HG03342 (cell line): ENCODE measurements at regions not wholly inside any gene's neighbourhood (a gene's known extent, or its start where the extent isn't known, plus 50 kb on each side); places are given as distances from the start of the nearest gene placed in this dataset.

Experiments
- ATAC-seq: cut with Tn5 transposase; IDR thresholded peaks from one replicate; pipeline ENCODE4 v1.9.1; 2021; ENCODE audit warnings: mild to moderate bottlenecking, moderate library complexity; ENCODE audit not compliant: unreplicated experiment

GRCh38 chr7:19235680-19236079, 90.5 kb upstream of the FERD3L start:
- ATAC-seq = no peak

GRCh38 chr7:19224951-19225350, 79.7 kb upstream of the FERD3L start:
- no peak for ATAC-seq

GRCh38 chr7:19215412-19215811, 70.2 kb upstream of the FERD3L start:
- no peak for ATAC-seq

GRCh38 chr7:19213746-19214145, 68.5 kb upstream of the FERD3L start:
- ATAC-seq = no peak

GRCh38 chr7:19210893-19211413, 65.7 kb upstream of the FERD3L start:
- ATAC-seq = no peak

GRCh38 chr7:19209166-19209696, 64.0 kb upstream of the FERD3L start:
- ATAC-seq = no peak

GRCh38 chr7:19206721-19207120, 61.5 kb upstream of the FERD3L start:
- ATAC-seq = no peak

GRCh38 chr7:19203686-19204085, 58.5 kb upstream of the FERD3L start:
- no peak for ATAC-seq

GRCh38 chr7:19202599-19202998, 57.4 kb upstream of the FERD3L start:
- ATAC-seq = no peak
